Astrocyte (in vitro differentiated cells and primary cell): ENCODE measurements at regions not wholly inside any gene's neighbourhood (a gene's known extent, or its start where the extent isn't known, plus 50 kb on each side); places are given as distances from the start of the nearest gene placed in this dataset.
A peak's percentile ranks its signal among the peaks of the same experiment; 100 is the strongest.

Source experiments
- DNase-seq: peaks from one replicate; pipeline ENCODE4 v3.0.0-alpha.2; 2010; ENCODE audit warnings: low read depth
- FAIRE-seq: peaks from 2 replicates; lab custom pipeline; 2011; peaks lifted over from hg19 to GRCh38; lab: Jason Lieb, UNC
- H2AFZ ChIP-seq: 2 replicates; pipeline ENCODE4 v1.6.0; 2012; ENCODE audit warnings: low read depth, low read length, inconsistent platforms
- H3K27ac ChIP-seq: 2 replicates; pipeline ENCODE4 v1.5.1; 2011; ENCODE audit warnings: low read depth, low read length, inconsistent platforms
- H3K27me3 ChIP-seq: 2 replicates; pipeline ENCODE4 v1.6.0; 2011; ENCODE audit warnings: low read length, inconsistent platforms; ENCODE audit not compliant: insufficient read depth
- H3K36me3 ChIP-seq: 2 replicates; pipeline ENCODE4 v1.5.1; 2011; ENCODE audit warnings: low read length, inconsistent platforms; ENCODE audit not compliant: insufficient read depth
- H3K4me1 ChIP-seq: 2 replicates; pipeline ENCODE4 v1.5.1; 2011; ENCODE audit warnings: low read length, inconsistent platforms; ENCODE audit not compliant: insufficient read depth
- H3K4me2 ChIP-seq: 2 replicates; pipeline ENCODE4 v1.6.0; 2012; ENCODE audit warnings: low read length, inconsistent platforms
- H3K4me3 ChIP-seq: 2 replicates; pipeline ENCODE4 v1.5.1; 2011; ENCODE audit warnings: low read depth, mild to moderate bottlenecking, low read length, inconsistent platforms; ENCODE audit not compliant: insufficient read depth
- H3K79me2 ChIP-seq: 2 replicates; pipeline ENCODE4 v1.6.0; 2012; ENCODE audit warnings: mild to moderate bottlenecking, low read length, inconsistent platforms; ENCODE audit not compliant: insufficient read depth
- H3K9ac ChIP-seq: 2 replicates; pipeline ENCODE4 v1.6.0; 2012; ENCODE audit warnings: mild to moderate bottlenecking, low read length, inconsistent platforms
- H3K9me3 ChIP-seq: 2 replicates; pipeline ENCODE4 v1.5.1; 2012; ENCODE audit warnings: low read depth, mild to moderate bottlenecking, low read length, inconsistent platforms; ENCODE audit not compliant: insufficient read depth
- H4K20me1 ChIP-seq: 2 replicates; pipeline ENCODE4 v1.6.0; 2012; ENCODE audit warnings: low read length, inconsistent platforms; ENCODE audit not compliant: insufficient read depth
- H3K27ac Mint-ChIP-seq: one replicate; pipeline ENCODE4 v1.8.0; 2021; ENCODE audit warnings: mild to moderate bottlenecking, mixed read lengths; ENCODE audit not compliant: unreplicated experiment
- H3K27me3 Mint-ChIP-seq: one replicate; pipeline ENCODE4 v1.8.0; 2021; ENCODE audit warnings: low read depth, mixed read lengths; ENCODE audit not compliant: unreplicated experiment
- H3K36me3 Mint-ChIP-seq: one replicate; pipeline ENCODE4 v1.8.0; 2021; ENCODE audit warnings: low read depth, mixed read lengths; ENCODE audit not compliant: unreplicated experiment
- H3K4me1 Mint-ChIP-seq: one replicate; pipeline ENCODE4 v1.8.0; 2021; ENCODE audit warnings: low read depth, mixed read lengths; ENCODE audit not compliant: unreplicated experiment
- H3K4me3 Mint-ChIP-seq: one replicate; pipeline ENCODE4 v1.8.0; 2021; ENCODE audit warnings: mild to moderate bottlenecking, moderate library complexity, mixed read lengths; ENCODE audit not compliant: unreplicated experiment
- H3K9me3 Mint-ChIP-seq: one replicate; pipeline ENCODE4 v1.8.0; 2021; ENCODE audit warnings: mild to moderate bottlenecking, mixed read lengths; ENCODE audit not compliant: unreplicated experiment
- EZH2 ChIP-seq: IDR thresholded peaks from 2 replicates; pipeline ENCODE4 v1.6.1; 2012; ENCODE audit warnings: mild to moderate bottlenecking, low read length, inconsistent platforms; ENCODE audit not compliant: insufficient read depth
- TF ChIP-seq, protein P1 (sequence below): IDR thresholded peaks from 2 replicates; pipeline ENCODE4 v1.5.1; 2011; ENCODE audit warnings: low read depth, mild to moderate bottlenecking, inconsistent platforms, low read length, moderate library complexity; ENCODE audit not compliant: insufficient read depth

DNA sequence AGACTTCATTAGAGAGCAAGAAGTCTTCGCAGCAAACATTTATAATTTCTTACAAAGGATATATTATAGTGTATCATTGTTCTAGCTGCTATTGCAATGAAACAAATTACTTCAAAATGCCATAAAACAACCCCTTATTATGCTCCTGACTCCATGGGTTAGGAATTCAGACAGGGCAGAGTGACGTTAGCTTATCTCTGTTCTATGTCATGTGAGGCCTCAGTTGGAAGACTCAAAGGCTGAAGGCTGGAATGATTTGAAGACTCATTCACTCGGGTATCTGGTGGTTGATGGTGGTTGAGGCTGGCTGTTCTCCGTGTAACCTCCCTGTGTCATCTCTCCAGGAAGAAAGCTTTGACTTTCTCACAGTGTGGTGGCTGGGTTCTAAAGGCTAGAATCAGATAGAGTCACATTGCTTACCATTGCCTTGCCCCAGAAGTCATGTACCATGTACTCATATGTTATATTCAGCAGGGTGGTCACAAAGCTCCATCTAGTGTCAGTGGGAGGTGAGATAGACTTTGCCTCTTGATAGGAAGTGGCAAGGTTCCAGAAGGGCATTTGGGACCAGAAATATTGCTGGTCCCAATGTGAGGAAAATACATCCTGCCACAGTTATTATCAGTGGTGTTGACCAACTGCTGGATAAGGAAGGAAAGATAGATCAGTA, 226.9 kb downstream of the TMEM38B start:
- Histone ChIP-seq H3K79me2 (no peaks in the 10 kb centered on the region), H3K9me3 (no peaks in the 10 kb centered on the region), H3K4me3 (no peak overlapping the region), H3K36me3 (no peaks in the 10 kb centered on the region), H3K27ac (no peak overlapping the region), H3K27me3 (no peaks in the 10 kb centered on the region), H3K4me1 (no peaks in the 10 kb centered on the region), H3K9ac (no peak overlapping the region), H4K20me1 (no peaks in the 10 kb centered on the region), H3K4me2 (no peak overlapping the region), H2AFZ (no peak overlapping the region)
- H3K4me3 Mint-ChIP-seq = no peak overlapping the region
- H3K4me1 Mint-ChIP-seq = peaks cover 9% of the 10 kb centered on the region
- DNase-seq (peak; percentile 8), FAIRE-seq (no peak)
- no peaks in the 10 kb centered on the region for H3K27me3 Mint-ChIP-seq
- peaks cover 3% of the 10 kb centered on the region for H3K9me3 Mint-ChIP-seq
- H3K36me3 Mint-ChIP-seq = no peaks in the 10 kb centered on the region
- TF ChIP-seq EZH2 = no peak
- TF ChIP-seq, protein P1, sequence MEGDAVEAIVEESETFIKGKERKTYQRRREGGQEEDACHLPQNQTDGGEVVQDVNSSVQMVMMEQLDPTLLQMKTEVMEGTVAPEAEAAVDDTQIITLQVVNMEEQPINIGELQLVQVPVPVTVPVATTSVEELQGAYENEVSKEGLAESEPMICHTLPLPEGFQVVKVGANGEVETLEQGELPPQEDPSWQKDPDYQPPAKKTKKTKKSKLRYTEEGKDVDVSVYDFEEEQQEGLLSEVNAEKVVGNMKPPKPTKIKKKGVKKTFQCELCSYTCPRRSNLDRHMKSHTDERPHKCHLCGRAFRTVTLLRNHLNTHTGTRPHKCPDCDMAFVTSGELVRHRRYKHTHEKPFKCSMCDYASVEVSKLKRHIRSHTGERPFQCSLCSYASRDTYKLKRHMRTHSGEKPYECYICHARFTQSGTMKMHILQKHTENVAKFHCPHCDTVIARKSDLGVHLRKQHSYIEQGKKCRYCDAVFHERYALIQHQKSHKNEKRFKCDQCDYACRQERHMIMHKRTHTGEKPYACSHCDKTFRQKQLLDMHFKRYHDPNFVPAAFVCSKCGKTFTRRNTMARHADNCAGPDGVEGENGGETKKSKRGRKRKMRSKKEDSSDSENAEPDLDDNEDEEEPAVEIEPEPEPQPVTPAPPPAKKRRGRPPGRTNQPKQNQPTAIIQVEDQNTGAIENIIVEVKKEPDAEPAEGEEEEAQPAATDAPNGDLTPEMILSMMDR = no peak
- H3K27ac Mint-ChIP-seq = peak overlapping the region; percentile 38

DNA sequence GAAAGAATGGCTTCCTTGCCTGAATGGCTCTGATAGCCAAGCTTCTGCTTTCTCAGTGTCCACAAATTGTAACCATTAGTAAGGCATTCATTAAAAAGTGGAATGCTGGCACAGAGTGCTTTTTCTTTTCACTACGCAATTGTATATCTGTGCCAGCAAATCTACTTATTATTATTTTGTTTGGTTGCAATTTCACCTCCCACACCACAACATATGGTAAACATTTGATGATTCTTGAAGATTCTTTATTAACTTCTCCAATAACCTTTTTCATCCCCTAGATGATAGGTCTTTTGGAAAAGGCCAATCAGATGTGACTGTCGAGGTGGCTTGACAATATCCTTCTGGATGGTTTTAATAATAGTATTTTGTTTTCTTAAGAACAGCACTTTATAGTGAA, 234.1 kb downstream of the TMEM38B start:
- no peak overlapping the region for H3K27ac Mint-ChIP-seq
- H3K9me3 Mint-ChIP-seq = peaks cover 4% of the 10 kb centered on the region
- Histone ChIP-seq H3K36me3 (no peaks in the 10 kb centered on the region), H3K79me2 (no peaks in the 10 kb centered on the region), H3K27ac (no peak overlapping the region), H3K4me1 (no peaks in the 10 kb centered on the region), H2AFZ (no peak overlapping the region), H3K9me3 (no peaks in the 10 kb centered on the region), H3K4me2 (no peak overlapping the region), H3K27me3 (no peaks in the 10 kb centered on the region), H4K20me1 (no peaks in the 10 kb centered on the region), H3K4me3 (no peak overlapping the region), H3K9ac (no peak overlapping the region)
- peaks cover 2% of the 10 kb centered on the region for H3K4me1 Mint-ChIP-seq
- no peaks in the 10 kb centered on the region for H3K36me3 Mint-ChIP-seq
- no peak overlapping the region for H3K4me3 Mint-ChIP-seq
- no peak for DNase-seq
- TF ChIP-seq EZH2 = no peak
- TF ChIP-seq, protein P1 = no peak
- H3K27me3 Mint-ChIP-seq = no peaks in the 10 kb centered on the region
- FAIRE-seq = no peak

DNA sequence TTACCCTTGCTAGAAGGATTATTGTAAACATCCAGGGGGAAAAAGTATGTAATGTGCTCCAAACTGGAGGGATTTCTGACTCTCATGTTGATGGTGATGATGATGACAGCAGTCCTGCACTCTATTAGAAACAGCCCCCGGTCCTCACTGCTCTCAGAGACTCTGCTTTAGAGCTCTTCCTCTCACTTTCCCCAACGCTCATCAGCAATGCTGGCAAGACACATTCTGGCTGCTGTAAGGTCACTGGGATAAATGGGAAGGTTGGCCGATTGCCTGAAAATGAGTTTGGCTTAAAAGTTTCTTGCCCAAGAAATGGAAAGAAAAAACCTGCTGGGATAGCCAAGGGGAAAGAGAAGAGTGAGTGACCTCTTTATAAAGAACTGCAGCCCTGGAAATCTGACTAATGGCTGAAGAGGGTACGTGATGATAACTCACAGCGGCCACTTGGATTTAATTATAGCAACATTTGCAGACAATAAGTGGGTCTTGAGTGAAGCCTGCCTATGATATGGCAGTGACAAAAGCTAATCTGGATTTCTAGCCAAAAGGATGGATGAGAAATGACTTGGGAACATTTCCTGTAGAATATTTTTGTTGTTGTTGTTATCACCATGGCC, 235.8 kb downstream of the TMEM38B start:
- Mint-ChIP-seq H3K27me3 (no peaks in the 10 kb centered on the region), H3K9me3 (peaks cover 9% of the 10 kb centered on the region), H3K27ac (no peak overlapping the region), H3K4me3 (no peak overlapping the region), H3K4me1 (no peaks in the 10 kb centered on the region), H3K36me3 (no peaks in the 10 kb centered on the region)
- H3K4me3 ChIP-seq = no peak overlapping the region
- H4K20me1 ChIP-seq = no peaks in the 10 kb centered on the region
- H3K4me1 ChIP-seq = no peaks in the 10 kb centered on the region
- no peaks in the 10 kb centered on the region for H3K79me2 ChIP-seq
- DNase-seq (no peak), FAIRE-seq (no peak)
- no peaks in the 10 kb centered on the region for H3K27me3 ChIP-seq
- no peak overlapping the region for H3K4me2 ChIP-seq
- H3K9me3 ChIP-seq = no peaks in the 10 kb centered on the region
- no peak for TF ChIP-seq EZH2
- no peak overlapping the region for H2AFZ ChIP-seq
- H3K9ac ChIP-seq = no peak overlapping the region
- H3K27ac ChIP-seq = no peak overlapping the region
- H3K36me3 ChIP-seq = no peaks in the 10 kb centered on the region
